Chondrocyte (in vitro differentiated cells): ENCODE measurements at regions not wholly inside any gene's neighbourhood (a gene's known extent, or its start where the extent isn't known, plus 50 kb on each side); places are given as distances from the start of the nearest gene placed in this dataset.

Source experiments
- DNase-seq: peaks from one replicate; pipeline ENCODE4 v3.0.0; 2021; ENCODE audit warnings: mixed read lengths, low spot score
- H3K27ac Mint-ChIP-seq: one replicate; pipeline ENCODE4 v1.8.0; 2021; ENCODE audit warnings: mild to moderate bottlenecking, moderate library complexity, mixed read lengths; ENCODE audit not compliant: unreplicated experiment
- H3K27me3 Mint-ChIP-seq: 2 replicates; pipeline ENCODE4 v1.8.0; 2021; ENCODE audit warnings: low read depth, mixed read lengths
- H3K36me3 Mint-ChIP-seq: 2 replicates; pipeline ENCODE4 v1.8.0; 2021; ENCODE audit warnings: low read depth, mixed read lengths
- H3K4me1 Mint-ChIP-seq: 2 replicates; pipeline ENCODE4 v1.8.0; 2021; ENCODE audit warnings: low read depth, mild to moderate bottlenecking, mixed read lengths
- H3K4me3 Mint-ChIP-seq: one replicate; pipeline ENCODE4 v1.8.0; 2021; ENCODE audit warnings: mild to moderate bottlenecking, moderate library complexity, mixed read lengths; ENCODE audit not compliant: unreplicated experiment
- H3K9me3 Mint-ChIP-seq: 2 replicates; pipeline ENCODE4 v1.8.0; 2021; ENCODE audit warnings: low read depth, mixed read lengths
- CTCF ChIP-seq: fragments of 200-600 bp; sonication (generic); IDR thresholded peaks from 2 replicates; pipeline ENCODE4 v1.5.0; 2021; ENCODE audit warnings: antibody characterized with exemption, mild to moderate bottlenecking, moderate library complexity

DNA sequence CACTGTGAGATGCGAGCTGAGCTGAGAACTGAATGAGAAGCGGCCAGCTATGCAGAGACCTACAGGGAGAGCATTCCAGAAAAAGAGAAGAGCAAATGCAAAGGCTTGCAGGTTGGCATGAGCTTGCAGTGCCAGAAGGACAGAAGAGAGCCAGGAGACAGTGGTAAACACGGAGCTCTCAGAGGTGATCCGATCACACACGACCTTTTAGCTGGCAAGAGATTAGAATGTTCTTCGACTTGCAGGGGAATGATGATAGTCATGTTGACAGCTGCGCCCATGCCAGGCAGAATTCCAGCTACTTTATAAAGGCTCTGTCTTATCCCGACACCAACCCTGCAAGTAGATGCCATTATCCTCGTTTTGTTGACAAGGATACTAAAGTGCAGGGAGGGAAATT lies 256.8 kb downstream of the VRK1 start:
- no peak for DNase-seq
- Mint-ChIP-seq H3K27ac (no peak overlapping the region), H3K27me3 (peaks cover 3% of the 10 kb centered on the region), H3K4me3 (no peak overlapping the region), H3K4me1 (no peaks in the 10 kb centered on the region), H3K9me3 (peaks cover 3% of the 10 kb centered on the region), H3K36me3 (no peaks in the 10 kb centered on the region)
- TF ChIP-seq CTCF = no peak

DNA sequence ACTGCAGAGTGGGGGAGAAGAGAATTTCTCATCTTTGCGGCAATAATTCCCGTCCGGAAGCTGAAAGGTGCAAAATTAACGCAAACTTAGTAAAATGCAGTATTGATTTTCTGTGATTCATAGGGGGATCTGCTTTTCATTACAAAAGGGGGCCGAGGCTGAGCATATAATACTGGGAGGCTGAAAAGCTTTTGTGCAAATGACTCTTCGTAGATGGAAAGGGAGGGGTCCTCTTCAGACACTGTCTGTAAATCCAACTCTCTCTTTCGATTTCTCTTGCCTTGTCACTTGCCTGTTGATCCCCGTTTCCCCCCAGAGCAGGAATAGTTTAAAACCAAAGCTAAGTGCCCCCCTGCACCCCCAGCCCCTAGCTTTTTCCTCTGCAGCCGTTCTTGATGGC lies 258.2 kb downstream of the VRK1 start:
- no peak overlapping the region for H3K4me3 Mint-ChIP-seq
- H3K27ac Mint-ChIP-seq = no peak overlapping the region
- peaks cover 3% of the 10 kb centered on the region for H3K27me3 Mint-ChIP-seq
- DNase-seq = no peak
- no peaks in the 10 kb centered on the region for H3K4me1 Mint-ChIP-seq
- H3K36me3 Mint-ChIP-seq = no peaks in the 10 kb centered on the region
- no peak for TF ChIP-seq CTCF
- peaks cover 3% of the 10 kb centered on the region for H3K9me3 Mint-ChIP-seq

- H3K27ac Mint-ChIP-seq = no peak overlapping the region
- H3K27me3 Mint-ChIP-seq = peaks cover 3% of the 10 kb centered on the region
- no peak for TF ChIP-seq CTCF
These were observed 258.9 kb downstream of the VRK1 start for GRCh38 chr14:97056086-97056485.

DNA sequence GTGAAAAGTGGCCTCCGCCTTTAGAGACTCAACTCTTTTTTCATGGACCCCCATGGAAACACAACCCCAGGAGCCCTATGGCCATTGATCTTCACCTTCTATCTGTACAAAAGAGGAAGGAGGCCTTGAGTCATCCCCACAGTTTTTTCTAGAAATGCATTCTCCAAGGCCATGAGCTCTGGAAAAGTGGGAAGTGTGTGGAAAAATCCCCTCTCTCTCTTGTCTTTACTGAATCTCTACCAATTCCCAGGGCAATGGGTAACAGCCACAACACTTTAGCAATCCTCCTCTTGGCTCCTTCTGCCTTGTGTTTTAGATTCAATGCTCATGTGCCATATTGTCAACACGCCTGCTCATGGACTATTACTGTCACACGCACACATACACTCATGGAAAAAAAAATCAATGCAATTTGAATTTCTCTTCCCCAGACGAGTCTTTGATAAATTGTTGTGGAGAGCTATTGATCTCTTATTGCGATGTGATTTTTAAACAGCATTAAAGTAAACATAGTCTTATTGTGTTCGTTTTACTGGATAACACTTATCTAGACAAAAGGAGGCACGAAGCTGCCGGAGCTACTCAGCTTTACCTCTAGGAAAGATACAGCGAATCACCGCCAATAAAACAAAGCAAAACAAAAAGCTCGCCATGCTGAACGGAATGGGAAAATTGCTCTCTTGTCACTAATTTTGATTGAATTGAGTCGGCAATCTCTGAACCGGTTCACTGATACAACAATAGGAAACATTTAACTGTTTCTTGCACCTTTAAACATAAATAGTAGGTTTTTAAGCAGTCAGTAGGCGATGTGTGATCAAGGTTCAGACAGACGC lies 260.3 kb downstream of the VRK1 start:
- Mint-ChIP-seq H3K4me3 (no peak overlapping the region), H3K4me1 (no peaks in the 10 kb centered on the region), H3K9me3 (peaks cover 6% of the 10 kb centered on the region), H3K27me3 (peaks cover 3% of the 10 kb centered on the region), H3K27ac (no peak overlapping the region), H3K36me3 (no peaks in the 10 kb centered on the region)
- no peak for DNase-seq
- TF ChIP-seq CTCF = no peak

More at GRCh38 chr14:97056086-97056485, 258.9 kb downstream of the VRK1 start:
- H3K9me3 Mint-ChIP-seq = peaks cover 3% of the 10 kb centered on the region
- no peak for DNase-seq
- H3K4me3 Mint-ChIP-seq = no peak overlapping the region
- H3K4me1 Mint-ChIP-seq = no peaks in the 10 kb centered on the region
- no peaks in the 10 kb centered on the region for H3K36me3 Mint-ChIP-seq

- Mint-ChIP-seq H3K36me3 (no peaks in the 10 kb centered on the region), H3K4me1 (no peaks in the 10 kb centered on the region), H3K27ac (no peak overlapping the region), H3K27me3 (peaks cover 3% of the 10 kb centered on the region), H3K4me3 (no peak overlapping the region), H3K9me3 (peaks cover 6% of the 10 kb centered on the region)
- DNase-seq = no peak
- TF ChIP-seq CTCF = no peak
These were observed 260.9 kb downstream of the VRK1 start for GRCh38 chr14:97058074-97058467.
